ENCODE measurements at regions not wholly inside any gene's neighbourhood (a gene's known extent, or its start where the extent isn't known, plus 50 kb on each side); places are given as distances from the start of the nearest gene placed in this dataset.

DNA sequence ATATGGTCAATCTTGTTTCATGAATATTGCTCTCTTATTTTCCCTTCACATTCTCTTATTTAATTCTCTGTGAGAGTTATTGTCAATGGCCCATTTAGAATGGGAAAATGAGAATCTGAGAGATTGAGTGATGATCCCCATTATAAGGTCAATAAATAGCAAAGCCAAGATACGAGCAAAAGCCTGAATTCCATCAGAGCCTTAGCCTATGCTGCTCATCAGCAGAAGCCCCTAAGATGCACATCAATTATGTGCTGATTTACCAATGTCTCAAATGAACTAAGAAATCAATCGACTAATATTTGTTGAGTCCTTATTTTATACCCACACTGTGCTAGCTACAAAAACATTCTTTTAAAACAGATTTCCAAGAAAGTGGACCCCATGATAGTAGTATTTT is 330.8 kb upstream of the DDI1 start:
- H3K9me2 ChIP-seq (ENCODE audit: insufficient read depth, low read length): no peaks in the 10 kb centered on the region
- no peak overlapping the region for H3K4me3 ChIP-seq (ENCODE audit: low read depth, low read length, poor library complexity, severe bottlenecking)
- no peak overlapping the region for H2AFZ ChIP-seq (ENCODE audit: low read length)
- H3K4me1 ChIP-seq (ENCODE audit: insufficient read depth, low read length, poor library complexity, severe bottlenecking): no peaks in the 10 kb centered on the region
- no peaks in the 10 kb centered on the region for H3K79me2 ChIP-seq (ENCODE audit: insufficient read depth, low read depth, low read length)
- no TSS peak for BruUV-seq (replicated peaks)
- no peaks in the 10 kb centered on the region for H3K36me3 ChIP-seq (ENCODE audit: insufficient read depth, low read length)
- no peak for TF ChIP-seq EZH2phosphoT487 (IDR thresholded peaks at IDR 0.05; ENCODE audit: borderline replicate concordance, low read depth, low read length)
- TF ChIP-seq, protein P1, sequence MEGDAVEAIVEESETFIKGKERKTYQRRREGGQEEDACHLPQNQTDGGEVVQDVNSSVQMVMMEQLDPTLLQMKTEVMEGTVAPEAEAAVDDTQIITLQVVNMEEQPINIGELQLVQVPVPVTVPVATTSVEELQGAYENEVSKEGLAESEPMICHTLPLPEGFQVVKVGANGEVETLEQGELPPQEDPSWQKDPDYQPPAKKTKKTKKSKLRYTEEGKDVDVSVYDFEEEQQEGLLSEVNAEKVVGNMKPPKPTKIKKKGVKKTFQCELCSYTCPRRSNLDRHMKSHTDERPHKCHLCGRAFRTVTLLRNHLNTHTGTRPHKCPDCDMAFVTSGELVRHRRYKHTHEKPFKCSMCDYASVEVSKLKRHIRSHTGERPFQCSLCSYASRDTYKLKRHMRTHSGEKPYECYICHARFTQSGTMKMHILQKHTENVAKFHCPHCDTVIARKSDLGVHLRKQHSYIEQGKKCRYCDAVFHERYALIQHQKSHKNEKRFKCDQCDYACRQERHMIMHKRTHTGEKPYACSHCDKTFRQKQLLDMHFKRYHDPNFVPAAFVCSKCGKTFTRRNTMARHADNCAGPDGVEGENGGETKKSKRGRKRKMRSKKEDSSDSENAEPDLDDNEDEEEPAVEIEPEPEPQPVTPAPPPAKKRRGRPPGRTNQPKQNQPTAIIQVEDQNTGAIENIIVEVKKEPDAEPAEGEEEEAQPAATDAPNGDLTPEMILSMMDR (conservative IDR thresholded peaks at IDR 0.05; ENCODE audit: low read length): no peak
- H3K27ac ChIP-seq (ENCODE audit: low read depth, low read length, poor library complexity, severe bottlenecking): no peak overlapping the region
- no peak overlapping the region for H3K4me2 ChIP-seq (ENCODE audit: low read length)
- no peak for DNase-seq (ENCODE audit: low spot score)
- CTCF ChIA-PET (ENCODE audit: unreplicated experiment): no interaction called here
- H3K9me3 ChIP-seq (ENCODE audit: low read length): no peaks in the 10 kb centered on the region
- intact Hi-C loops (cut with micrococcal nuclease; ENCODE audit: unreplicated experiment): no loop called here
- POLR2A ChIA-PET: no interaction called here
- H4K20me1 ChIP-seq (ENCODE audit: insufficient read depth, low read length): no peaks in the 10 kb centered on the region

DNA sequence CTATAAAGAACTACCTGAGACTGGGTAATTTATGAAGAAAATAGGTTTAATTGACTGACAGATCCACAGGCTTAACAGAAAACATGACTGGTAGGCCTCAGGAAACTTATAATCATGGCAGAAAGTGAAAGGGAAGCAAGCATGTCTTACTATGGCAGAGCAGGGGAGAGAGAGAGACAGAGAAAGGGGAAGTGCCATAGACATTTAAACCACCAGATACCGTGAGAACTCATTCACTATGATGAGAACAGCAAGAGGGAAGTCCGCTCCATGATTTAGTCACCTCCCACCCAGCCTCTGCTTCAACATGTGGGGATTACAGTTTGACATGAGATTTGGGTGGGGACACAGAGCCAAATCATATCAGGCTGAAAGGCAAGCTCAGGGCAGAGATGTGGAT is 327.1 kb upstream of the DDI1 start:
- Histone ChIP-seq H3K27ac (ENCODE audit: low read depth, low read length, poor library complexity, severe bottlenecking) (no peak overlapping the region), H3K4me1 (ENCODE audit: insufficient read depth, low read length, poor library complexity, severe bottlenecking) (no peaks in the 10 kb centered on the region), H3K36me3 (ENCODE audit: insufficient read depth, low read length) (no peaks in the 10 kb centered on the region), H3K79me2 (ENCODE audit: insufficient read depth, low read depth, low read length) (no peaks in the 10 kb centered on the region), H2AFZ (ENCODE audit: low read length) (no peak overlapping the region), H3K4me2 (ENCODE audit: low read length) (no peak overlapping the region), H3K9me2 (ENCODE audit: insufficient read depth, low read length) (no peaks in the 10 kb centered on the region), H3K9me3 (ENCODE audit: low read length) (no peaks in the 10 kb centered on the region), H4K20me1 (ENCODE audit: insufficient read depth, low read length) (no peaks in the 10 kb centered on the region), H3K4me3 (ENCODE audit: low read depth, low read length, poor library complexity, severe bottlenecking) (no peak overlapping the region)
- intact Hi-C loops (cut with micrococcal nuclease; ENCODE audit: unreplicated experiment): no loop called here
- BruUV-seq (replicated peaks): no TSS peak
- CTCF ChIA-PET (ENCODE audit: unreplicated experiment): no interaction called here
- DNase-seq (ENCODE audit: low spot score): peak; percentile 11
- TF ChIP-seq, protein P1 (conservative IDR thresholded peaks at IDR 0.05; ENCODE audit: low read length): no peak
- TF ChIP-seq EZH2phosphoT487 (IDR thresholded peaks at IDR 0.05; ENCODE audit: borderline replicate concordance, low read depth, low read length): no peak
- POLR2A ChIA-PET: no interaction called here

DNA sequence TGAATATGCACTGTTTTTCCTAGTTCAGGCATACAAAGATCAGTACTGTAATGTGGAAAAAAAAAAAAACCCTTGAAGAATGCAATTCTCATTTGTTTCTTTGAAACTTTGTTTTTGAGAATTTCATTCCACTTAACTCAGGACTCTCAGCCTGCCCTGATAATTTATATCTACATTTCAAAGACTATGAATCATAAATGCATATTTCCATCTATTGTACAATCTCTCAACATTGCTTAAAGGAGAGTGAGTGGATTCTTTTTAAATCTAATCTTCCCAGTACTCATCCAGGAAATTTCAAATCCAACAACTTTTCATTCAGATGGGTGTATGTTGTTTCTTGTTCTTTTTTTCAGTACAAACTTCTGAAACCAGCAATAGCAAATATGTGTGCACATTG is 322.2 kb upstream of the DDI1 start:
- DNase-seq (ENCODE audit: low spot score): no peak
- no peak for TF ChIP-seq EZH2phosphoT487 (IDR thresholded peaks at IDR 0.05; ENCODE audit: borderline replicate concordance, low read depth, low read length)
- TF ChIP-seq, protein P1 (conservative IDR thresholded peaks at IDR 0.05; ENCODE audit: low read length): no peak
- Histone ChIP-seq H3K4me1 (ENCODE audit: insufficient read depth, low read length, poor library complexity, severe bottlenecking) (no peaks in the 10 kb centered on the region), H3K36me3 (ENCODE audit: insufficient read depth, low read length) (no peaks in the 10 kb centered on the region), H3K27ac (ENCODE audit: low read depth, low read length, poor library complexity, severe bottlenecking) (no peak overlapping the region), H3K9me2 (ENCODE audit: insufficient read depth, low read length) (no peaks in the 10 kb centered on the region), H3K9me3 (ENCODE audit: low read length) (no peaks in the 10 kb centered on the region), H3K4me2 (ENCODE audit: low read length) (no peak overlapping the region), H2AFZ (ENCODE audit: low read length) (no peak overlapping the region), H3K79me2 (ENCODE audit: insufficient read depth, low read depth, low read length) (no peaks in the 10 kb centered on the region), H3K4me3 (ENCODE audit: low read depth, low read length, poor library complexity, severe bottlenecking) (no peak overlapping the region), H4K20me1 (ENCODE audit: insufficient read depth, low read length) (no peaks in the 10 kb centered on the region)
- intact Hi-C loops (cut with micrococcal nuclease; ENCODE audit: unreplicated experiment): no loop called here
- ChIA-PET CTCF (ENCODE audit: unreplicated experiment) (no interaction called here), POLR2A (no interaction called here)
- BruUV-seq (replicated peaks): no TSS peak

All from OCI-LY7 (cell line).